HG02759 (cell line): ENCODE measurements at regions not wholly inside any gene's neighbourhood (a gene's known extent, or its start where the extent isn't known, plus 50 kb on each side); places are given as distances from the start of the nearest gene placed in this dataset.

Source experiments
- ATAC-seq: cut with Tn5 transposase; IDR thresholded peaks from one replicate; pipeline ENCODE4 v1.9.1; 2021; ENCODE audit warnings: mild to moderate bottlenecking, moderate library complexity; ENCODE audit not compliant: unreplicated experiment

- no peak for ATAC-seq
These were observed 52.0 kb upstream of the DDX18 start for GRCh38 chr2:117762454-117762853.

- no peak for ATAC-seq
These were observed 50.7 kb upstream of the DDX18 start for GRCh38 chr2:117763804-117764203.
